ENCODE measurements at regions not wholly inside any gene's neighbourhood (a gene's known extent, or its start where the extent isn't known, plus 50 kb on each side); places are given as distances from the start of the nearest gene placed in this dataset.

DNA sequence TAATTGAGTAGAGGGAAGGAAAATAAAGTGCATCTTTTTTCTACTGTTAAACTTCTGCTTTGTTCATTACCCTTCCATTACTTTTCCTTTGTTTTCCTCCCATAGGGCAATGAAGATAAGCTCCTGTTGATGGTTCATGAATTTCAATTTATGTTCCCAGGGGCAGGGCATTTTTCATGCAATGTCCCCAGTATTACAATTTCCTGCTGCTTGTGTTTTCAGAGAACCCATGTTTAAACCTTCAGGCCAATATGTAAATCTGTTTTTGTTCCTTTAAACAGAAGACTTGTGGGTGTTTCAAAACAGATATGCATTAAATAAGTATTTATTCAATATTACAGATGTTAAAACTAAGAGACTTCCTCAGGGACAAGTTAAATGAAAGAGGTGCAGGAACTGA, 834.5 kb downstream of the ZPLD1 start:
- H2BK120ac ChIP-seq (replicated peaks; ENCODE audit: low read depth, low read length): no peak overlapping the region
- CTCF ChIA-PET (ENCODE audit: partially characterized antibody): interaction anchor here (1.2 kb wide), 1 partner anchor 16 kb away, joined by 3 read pairs; no protein-coding TSS in a partner anchor
- H3K36me3 ChIP-seq (ENCODE audit: control insufficient read depth in 2 of 4, insufficient read depth in 4 of 4, low read length in 3 of 4): no peaks in the 10 kb centered on the region
- no peak overlapping the region for H3K4ac ChIP-seq (replicated peaks; ENCODE audit: insufficient read length, low read depth, low read length)
- no peak overlapping the region for H2BK12ac ChIP-seq (ENCODE audit: low read depth, low read length)
- H3K56ac ChIP-seq (replicated peaks; ENCODE audit: insufficient read length, low read depth, low read length): no peak overlapping the region
- H2BK15ac ChIP-seq (ENCODE audit: low read length): no peak overlapping the region
- H2AK5ac ChIP-seq (ENCODE audit: low read depth, low read length): no peak overlapping the region
- H2BK5ac ChIP-seq (ENCODE audit: low read depth, low read length): no peak overlapping the region
- H4K8ac ChIP-seq (ENCODE audit: extremely low read depth, insufficient read depth, low read length): no peak overlapping the region
- no peaks in the 10 kb centered on the region for H3K79me2 ChIP-seq (ENCODE audit: control insufficient read depth in 1 of 2, insufficient read depth in 2 of 2, low read length in 2 of 2)
- H3K27me3 ChIP-seq (replicated peaks in 1 of 4; ENCODE audit: control insufficient read depth in 3 of 4, extremely low read depth in 1 of 4, insufficient read depth in 3 of 4, low read length in 3 of 4): no peaks in the 10 kb centered on the region
- no peaks in the 10 kb centered on the region for H4K20me1 ChIP-seq (replicated peaks in 1 of 2; ENCODE audit: control insufficient read depth in 1 of 2, insufficient read depth in 2 of 2, low read length in 2 of 2)
- DNase-seq (ENCODE audit: low read depth in 1 of 2, low spot score in 2 of 2): no peak
- H3K18ac ChIP-seq (ENCODE audit: extremely low read depth, low read length): no peak overlapping the region
- H3K4me1 ChIP-seq (replicated peaks in 1 of 4; ENCODE audit: control insufficient read depth in 3 of 4, insufficient read depth in 4 of 4, low read length in 3 of 4): no peaks in the 10 kb centered on the region
- H3K4me2 ChIP-seq (ENCODE audit: insufficient read depth in 1 of 2, low read depth in 2 of 2, low read length in 2 of 2): no peak overlapping the region
- peaks cover 14 to 15% of the 10 kb centered on the region in 2 experiments; a peak in 3 of 4 replicates for H3K9me3 ChIP-seq (ENCODE audit: insufficient read depth in 2 of 2, low read depth in 1 of 2, low read length in 1 of 2)
- no peak overlapping the region for H2BK20ac ChIP-seq (ENCODE audit: low read length)
- H2AFZ ChIP-seq (ENCODE audit: low read length): no peak overlapping the region
- no peak overlapping the region for H4K91ac ChIP-seq (replicated peaks; ENCODE audit: insufficient read length, low read length)
- H3K27ac ChIP-seq (ENCODE audit: low read depth, low read length): no peak overlapping the region
- H3K4me3 ChIP-seq (ENCODE audit: extremely low read depth in 1 of 4, insufficient read depth in 2 of 4, low read depth in 3 of 4, low read length in 4 of 4): no peak overlapping the region
- H3K23me2 ChIP-seq (ENCODE audit: low read depth, low read length): no peaks in the 10 kb centered on the region
- H3K23ac ChIP-seq (ENCODE audit: insufficient read length): no peak overlapping the region
- no peak overlapping the region for H3K9ac ChIP-seq (replicated peaks in 1 of 4; ENCODE audit: extremely low read depth in 1 of 4, low read depth in 3 of 4, low read length in 3 of 4)
- H3K79me1 ChIP-seq (ENCODE audit: low read depth, low read length): no peaks in the 10 kb centered on the region
- POLR2A ChIA-PET (ENCODE audit: partially characterized antibody): no interaction called here
- no peak for FAIRE-seq
- no peak overlapping the region for H4K5ac ChIP-seq (ENCODE audit: insufficient read length, low read depth, low read length)
- no peak overlapping the region for H3K14ac ChIP-seq (ENCODE audit: insufficient read length)
- no peak for TF ChIP-seq CEBPB (IDR thresholded peaks at IDR 0.05; ENCODE audit: low read depth, low read length)
- no peak for TF ChIP-seq BRCA1 (IDR thresholded peaks at IDR 0.05; ENCODE audit: low read depth, low read length)
- TF ChIP-seq HDAC6 (IDR thresholded peaks at IDR 0.05; ENCODE audit: low read depth, low read length): no peak
- TF ChIP-seq SP1 (IDR thresholded peaks at IDR 0.05; ENCODE audit: low read depth, low read length): no peak
- no peak for TF ChIP-seq GABPA (IDR thresholded peaks at IDR 0.05; ENCODE audit: borderline replicate concordance, insufficient read depth, low read length)
- no peak for TF ChIP-seq RXRA (IDR thresholded peaks at IDR 0.05; ENCODE audit: insufficient read depth, low read depth, low read length)
- TF ChIP-seq, protein P1, sequence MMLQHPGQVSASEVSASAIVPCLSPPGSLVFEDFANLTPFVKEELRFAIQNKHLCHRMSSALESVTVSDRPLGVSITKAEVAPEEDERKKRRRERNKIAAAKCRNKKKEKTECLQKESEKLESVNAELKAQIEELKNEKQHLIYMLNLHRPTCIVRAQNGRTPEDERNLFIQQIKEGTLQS (IDR thresholded peaks at IDR 0.05; ENCODE audit: insufficient read depth, low read depth, low read length): no peak
- TF ChIP-seq, protein P2, sequence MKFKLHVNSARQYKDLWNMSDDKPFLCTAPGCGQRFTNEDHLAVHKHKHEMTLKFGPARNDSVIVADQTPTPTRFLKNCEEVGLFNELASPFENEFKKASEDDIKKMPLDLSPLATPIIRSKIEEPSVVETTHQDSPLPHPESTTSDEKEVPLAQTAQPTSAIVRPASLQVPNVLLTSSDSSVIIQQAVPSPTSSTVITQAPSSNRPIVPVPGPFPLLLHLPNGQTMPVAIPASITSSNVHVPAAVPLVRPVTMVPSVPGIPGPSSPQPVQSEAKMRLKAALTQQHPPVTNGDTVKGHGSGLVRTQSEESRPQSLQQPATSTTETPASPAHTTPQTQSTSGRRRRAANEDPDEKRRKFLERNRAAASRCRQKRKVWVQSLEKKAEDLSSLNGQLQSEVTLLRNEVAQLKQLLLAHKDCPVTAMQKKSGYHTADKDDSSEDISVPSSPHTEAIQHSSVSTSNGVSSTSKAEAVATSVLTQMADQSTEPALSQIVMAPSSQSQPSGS (IDR thresholded peaks at IDR 0.05; ENCODE audit: low read length): no peak
- TF ChIP-seq RAD21 (IDR thresholded peaks at IDR 0.05 in 1 of 2, conservative IDR thresholded peaks at IDR 0.05 in 1 of 2; ENCODE audit: low read depth in 2 of 2, low read length in 2 of 2): no peak
- TF ChIP-seq TBP (IDR thresholded peaks at IDR 0.05; ENCODE audit: low read depth, low read length): no peak
- TF ChIP-seq TAF1 (IDR thresholded peaks at IDR 0.05; ENCODE audit: low read depth, low read length): no peak
- TF ChIP-seq EGR1 (IDR thresholded peaks at IDR 0.05; ENCODE audit: borderline replicate concordance, low read depth, low read length): no peak
- no peak for TF ChIP-seq NRF1 (IDR thresholded peaks at IDR 0.05; ENCODE audit: low read depth, low read length)
